HCT116 (cell line): ENCODE measurements at regions not wholly inside any gene's neighbourhood (a gene's known extent, or its start where the extent isn't known, plus 50 kb on each side); places are given as distances from the start of the nearest gene placed in this dataset.

ENCODE experiments used
- ATAC-seq: fragments of 200-7000 bp; cut with Tn5 transposase; 2 replicates; pipeline ENCODE4 v1.9.1; 2020; ENCODE audit warnings: mild to moderate bottlenecking, moderate library complexity
- BruUV-seq: library from RNA; stranded (reverse); fragments of 400-500 nt; replicated peaks from 2 replicates; lab custom pipeline; 2021; lab: Mats Ljungman, UMichigan
- CTCF ChIA-PET: fragments of 300-600 bp; sonication (Branson Sonifier 250); formaldehyde crosslinking; loops from one replicate; lab custom pipeline; 2021; ENCODE audit warnings: antibody characterized with exemption; lab: Charles Lee
- POLR2A ChIA-PET: fragments of 300-600, 350-600 bp; sonication (Branson Sonifier 250); formaldehyde crosslinking; loops from one replicate; lab custom pipeline; 2021; ENCODE audit warnings: antibody characterized with exemption; lab: Charles Lee
- RAD21 ChIA-PET, 2 experiments: fragments of 300-600 bp; sonication (Branson Sonifier 250); formaldehyde crosslinking; loops; one replicate each; lab custom pipeline; 2023; ENCODE audit warnings: low total read pairs in 2 of 2; ENCODE audit not compliant: uncharacterized antibody in 2 of 2, unreplicated experiment in 2 of 2, low non-redundant PET in 1 of 2; lab: Charles Lee
- DNase-seq: peaks from one replicate; pipeline ENCODE4 v3.0.0-alpha.2; 2010; ENCODE audit warnings: low read depth, low spot score
- H2AFZ ChIP-seq: fragments of 200-600 bp; shearing (Covaris generic), sonication (generic); 2 replicates; pipeline ENCODE4 v1.6.1; 2017; ENCODE audit warnings: low read depth, mixed run types, mixed read lengths, antibody characterized with exemption, low read length; ENCODE audit not compliant: poor library complexity, severe bottlenecking
- H3K27ac ChIP-seq: 2 replicates; pipeline ENCODE4 v1.5.1; 2012; ENCODE audit warnings: low read depth, low read length
- H3K27me3 ChIP-seq: fragments of 200-600 bp; sonication (generic); 2 replicates; pipeline ENCODE4 v1.6.1; 2016; ENCODE audit warnings: mixed run types, low read length, mixed read lengths; ENCODE audit not compliant: insufficient read depth
- H3K36me3 ChIP-seq, 2 experiments: fragments of 200-500 bp in 1 of 2; fragments of 200-600 bp in 1 of 2; sonication (Bioruptor generic) in 1 of 2; sonication (generic) in 1 of 2; 2 replicates each; pipeline versions ENCODE4 v1.5.1 to v1.6.1; 2014 to 2016; ENCODE audit warnings: low read length in 2 of 2, inconsistent platforms in 1 of 2, mixed read lengths in 1 of 2, mixed run types in 1 of 2; ENCODE audit not compliant: insufficient read depth in 2 of 2, control insufficient read depth in 1 of 2
- H3K4me1 ChIP-seq, 2 experiments: fragments of 200-600 bp in 1 of 2; sonication (generic) in 1 of 2; 2 replicates each; pipeline versions ENCODE4 v1.5.1 to v1.6.1; 2012 to 2017; ENCODE audit warnings: low read length in 2 of 2, inconsistent platforms in 1 of 2, mild to moderate bottlenecking in 1 of 2, mixed read lengths in 1 of 2, mixed run types in 1 of 2, moderate library complexity in 1 of 2; ENCODE audit not compliant: insufficient read depth in 2 of 2, control insufficient read depth in 1 of 2
- H3K4me2 ChIP-seq: fragments of 200-600 bp; sonication (generic); 2 replicates; pipeline ENCODE4 v1.6.1; 2017; ENCODE audit warnings: mixed run types, low read length, mixed read lengths
- H3K4me3 ChIP-seq, 2 experiments: fragments of 200-600 bp in 1 of 2; sonication (generic) in 1 of 2; replicated peaks in 1 of 2; 2 replicates each; pipeline ENCODE4 v1.5.1; 2011 to 2016; ENCODE audit warnings: low read length in 2 of 2, control low read depth in 1 of 2, low read depth in 1 of 2, mild to moderate bottlenecking in 1 of 2, mixed read lengths in 1 of 2, mixed run types in 1 of 2
- H3K79me2 ChIP-seq: fragments of 200-600 bp; sonication (generic); 2 replicates; pipeline ENCODE4 v1.6.1; 2017; ENCODE audit warnings: mild to moderate bottlenecking, mixed run types, low read length, moderate library complexity, mixed read lengths; ENCODE audit not compliant: insufficient read depth
- H3K9ac ChIP-seq: fragments of 200-600 bp; sonication (generic); 2 replicates; pipeline ENCODE4 v1.6.1; 2016; ENCODE audit warnings: low read length, mixed read lengths
- H3K9me2 ChIP-seq: fragments of 200-600 bp; sonication (generic), shearing (Covaris generic); 2 replicates; pipeline ENCODE4 v1.6.1; 2017; ENCODE audit warnings: mixed run types, mild to moderate bottlenecking, moderate library complexity; ENCODE audit not compliant: insufficient read depth
- H3K9me3 ChIP-seq, 2 experiments: fragments of 200-500 bp in 1 of 2; fragments of 200-600 bp in 1 of 2; sonication (Bioruptor generic) in 1 of 2; sonication (generic) in 1 of 2; 2 replicates each; pipeline ENCODE4 v1.6.1; 2014 to 2017; ENCODE audit warnings: low read length in 2 of 2, mixed read lengths in 2 of 2, inconsistent platforms in 1 of 2, low read depth in 1 of 2, mild to moderate bottlenecking in 1 of 2, mixed run types in 1 of 2, moderate library complexity in 1 of 2; ENCODE audit not compliant: control insufficient read depth in 1 of 2, insufficient read depth in 1 of 2
- H4K20me1 ChIP-seq: fragments of 200-600 bp; sonication (generic), shearing (Covaris generic); 2 replicates; pipeline ENCODE4 v1.6.1; 2017; ENCODE audit warnings: mixed run types, mild to moderate bottlenecking, moderate library complexity; ENCODE audit not compliant: insufficient read depth
- ATF3 ChIP-seq: IDR thresholded peaks from 2 replicates; pipeline ENCODE4 v1.6.1; 2012
- CBX3 ChIP-seq: IDR thresholded peaks from 2 replicates; pipeline ENCODE4 v1.6.1; 2012; ENCODE audit warnings: low read depth
- CEBPB ChIP-seq: IDR thresholded peaks from 2 replicates; pipeline ENCODE4 v1.6.1; 2012; ENCODE audit warnings: low read depth
- CTCF ChIP-seq, 3 experiments: fragments of 200-600 bp in 1 of 3; sonication (generic) in 1 of 3; IDR thresholded peaks in 2 of 3; conservative IDR thresholded peaks in 1 of 3; 2 replicates each; pipeline ENCODE4 v1.5.1; 2012 to 2017; ENCODE audit warnings: low read depth in 2 of 3, low read length in 2 of 3, antibody characterized with exemption in 1 of 3, borderline replicate concordance in 1 of 3, control low read depth in 1 of 3, mild to moderate bottlenecking in 1 of 3, mixed read lengths in 1 of 3, mixed run types in 1 of 3, moderate library complexity in 1 of 3; ENCODE audit not compliant: insufficient read depth in 1 of 3
- EGR1 ChIP-seq: IDR thresholded peaks from 2 replicates; pipeline ENCODE4 v1.6.1; 2012; ENCODE audit warnings: low read depth
- ELF1 ChIP-seq: IDR thresholded peaks from 2 replicates; pipeline ENCODE4 v1.6.1; 2012; ENCODE audit warnings: low read depth, borderline replicate concordance
- EZH2 ChIP-seq: fragments of 200-600 bp; sonication (generic); IDR thresholded peaks from 2 replicates; pipeline ENCODE4 v1.6.1; 2017; ENCODE audit warnings: antibody characterized with exemption, mixed run types
- EZH2phosphoT487 ChIP-seq: fragments of 200-600 bp; IDR thresholded peaks from 2 replicates; pipeline ENCODE4 v1.6.1; 2018; ENCODE audit warnings: antibody characterized with exemption, borderline replicate concordance
- FOSL1 ChIP-seq: IDR thresholded peaks from 2 replicates; pipeline ENCODE4 v1.6.1; 2012; ENCODE audit warnings: low read depth
- MAX ChIP-seq: IDR thresholded peaks from 2 replicates; pipeline ENCODE4 v1.6.1; 2012
- POLR2A ChIP-seq: IDR thresholded peaks from 2 replicates; pipeline ENCODE4 v1.7.0; 2011; ENCODE audit warnings: borderline replicate concordance; ENCODE audit not compliant: insufficient read depth, insufficient read length; ENCODE audit errors: extremely low read depth
- POLR2AphosphoS5 ChIP-seq: IDR thresholded peaks from 2 replicates; pipeline ENCODE4 v1.6.1; 2011; ENCODE audit warnings: mild to moderate bottlenecking, low read depth, low read length, moderate library complexity
- RAD21 ChIP-seq: IDR thresholded peaks from 2 replicates; pipeline ENCODE4 v1.6.1; 2012; ENCODE audit warnings: low read depth, mild to moderate bottlenecking
- SRF ChIP-seq: IDR thresholded peaks from 2 replicates; pipeline ENCODE4 v1.6.1; 2012; ENCODE audit warnings: low read depth
- TCF7L2 ChIP-seq: IDR thresholded peaks from 2 replicates; pipeline ENCODE4 v1.7.0; 2011; ENCODE audit warnings: borderline replicate concordance, inconsistent platforms; ENCODE audit not compliant: insufficient read depth, insufficient read length; ENCODE audit errors: extremely low read depth
- YY1 ChIP-seq: IDR thresholded peaks from 2 replicates; pipeline ENCODE4 v1.6.1; 2011; ENCODE audit warnings: low read length, low read depth, moderate library complexity, mild to moderate bottlenecking; ENCODE audit not compliant: insufficient replicate concordance; ENCODE audit errors: extremely low read depth
- ZBTB33 ChIP-seq: IDR thresholded peaks from 2 replicates; pipeline ENCODE4 v1.6.1; 2011; ENCODE audit warnings: mild to moderate bottlenecking, low read length, moderate library complexity; ENCODE audit not compliant: insufficient replicate concordance; ENCODE audit errors: extremely low read depth
- ZNF274 ChIP-seq: fragments of 200-500 bp; sonication (Bioruptor generic); IDR thresholded peaks from 2 replicates; pipeline ENCODE4 v1.6.1; 2014; ENCODE audit warnings: mild to moderate bottlenecking, low read depth, low read length, inconsistent platforms
- intact Hi-C: fragments of 100-400 bp; cut with micrococcal nuclease; formaldehyde crosslinking; loops from 2 replicates; pipeline ENCODE4 v1.10.0; 2022

- Histone ChIP-seq H3K9me3 (no peaks in the 10 kb centered on the region), H3K4me2 (no peak overlapping the region), H3K4me1 (no peaks in the 10 kb centered on the region), H3K27ac (no peak overlapping the region)
- no TSS peak for BruUV-seq
- TF ChIP-seq CTCF (IDR thresholded peaks at IDR 0.05 in 2 of 3, conservative IDR thresholded peaks at IDR 0.05 in 1 of 3; ENCODE audit: borderline replicate concordance in 1 of 3, insufficient read depth in 1 of 3, low read depth in 2 of 3, low read length in 2 of 3), result no peak
- no peak for TF ChIP-seq POLR2AphosphoS5
- TF ChIP-seq MAX, result no peak
- no peak for TF ChIP-seq CEBPB
- no peak for TF ChIP-seq POLR2A
- no peak for TF ChIP-seq ZBTB33
- TF ChIP-seq TCF7L2, result no peak
- no peak for TF ChIP-seq CBX3
- TF ChIP-seq RAD21, result no peak
- no peak for TF ChIP-seq EZH2
- no peak for TF ChIP-seq FOSL1
- TF ChIP-seq YY1, result no peak
- TF ChIP-seq ATF3, result no peak
- TF ChIP-seq EZH2phosphoT487, result no peak
- TF ChIP-seq ZNF274, result no peak
- no peak for TF ChIP-seq SRF
- no peak for TF ChIP-seq ELF1
- TF ChIP-seq EGR1, result no peak
- TF ChIP-seq, all 23 proteins: peak for 0
- no peaks in the 10 kb centered on the region for H3K9me2 ChIP-seq
- POLR2A ChIA-PET, result no interaction called here
- CTCF ChIA-PET, result no interaction called here
- H2AFZ ChIP-seq, result no peak overlapping the region
- H3K9ac ChIP-seq, result no peak overlapping the region
- no peaks in the 10 kb centered on the region for H3K79me2 ChIP-seq
- H3K36me3 ChIP-seq, result no peaks in the 10 kb centered on the region
- intact Hi-C loops, result no loop called here
- RAD21 ChIA-PET, result no interaction called here
- H3K27me3 ChIP-seq, result no peaks in the 10 kb centered on the region
- DNase-seq (no peak), ATAC-seq (no peak)
- no peaks in the 10 kb centered on the region for H4K20me1 ChIP-seq
- no peak overlapping the region for H3K4me3 ChIP-seq
Measured at GRCh38 chr5:33329891-33330290, 110.9 kb upstream of the TARS1 start.
